SIG-M5 treated with dmso at 0.1 percent for 504 hours (cell line): ENCODE measurements at regions not wholly inside any gene's neighbourhood (a gene's known extent, or its start where the extent isn't known, plus 50 kb on each side); places are given as distances from the start of the nearest gene placed in this dataset.
"Not testable (repeated sequence)": the region's sequence is repeated elsewhere in the genome, so short reads cannot be mapped to it uniquely, and the experiment has no call there.

Source experiments
- DNase-seq: peaks from one replicate; lab custom pipeline; 2025; ENCODE audit not compliant: unreplicated experiment; lab: John Stamatoyannopoulos, UW

DNA sequence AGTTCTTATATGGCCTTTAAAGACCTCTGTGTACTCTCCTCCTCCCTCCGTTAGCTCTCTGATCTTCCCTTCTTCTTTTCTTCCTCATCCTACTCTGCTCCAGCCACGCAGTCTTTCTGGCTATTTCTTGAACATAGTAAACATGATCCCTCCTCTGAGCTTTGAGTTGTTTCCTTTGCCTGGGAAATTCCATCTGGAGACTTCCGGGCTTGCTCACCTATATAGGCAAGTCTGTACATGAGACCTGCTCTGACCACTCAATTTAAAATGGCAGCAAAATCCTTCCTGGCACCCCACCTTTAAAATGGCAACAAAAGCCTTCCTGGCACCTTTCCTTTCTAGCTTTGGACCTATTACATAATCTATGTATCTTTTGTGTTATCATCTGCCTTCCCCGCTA lies 517.6 kb downstream of the TTLL7 start:
- DNase-seq: not testable (repeated sequence)

- DNase-seq: not testable (repeated sequence)
Measured at GRCh38 chr1:83479591-83480239, 519.2 kb downstream of the TTLL7 start.

- DNase-seq: not testable (repeated sequence)
Measured at GRCh38 chr1:83478127-83478526, 520.8 kb downstream of the TTLL7 start.

- DNase-seq: not testable (repeated sequence)
Measured at GRCh38 chr1:83476518-83476917, 522.4 kb downstream of the TTLL7 start.

- DNase-seq: not testable (repeated sequence)
Measured at GRCh38 chr1:83474946-83475345, 524.0 kb downstream of the TTLL7 start.

DNA sequence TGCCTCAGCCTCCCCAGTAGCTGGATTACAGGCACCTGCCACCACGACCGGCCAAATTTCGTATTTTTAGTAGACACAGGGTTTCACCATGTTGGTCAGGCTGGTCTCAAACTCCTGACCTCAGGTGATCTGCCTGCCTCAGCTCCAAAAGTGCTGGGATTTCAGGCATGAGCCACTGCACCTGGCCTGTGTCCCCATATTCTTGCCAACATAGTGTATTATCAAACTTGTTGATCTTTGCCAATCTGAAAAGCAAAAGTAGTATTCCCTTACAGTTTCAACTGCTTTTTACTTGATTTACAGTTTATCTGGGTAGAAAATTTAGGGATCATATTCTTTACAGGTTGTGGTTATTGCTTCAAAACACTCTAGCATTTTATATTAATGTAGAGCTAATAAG lies 524.9 kb downstream of the TTLL7 start:
- not testable (repeated sequence) for DNase-seq

- not testable (repeated sequence) for DNase-seq
Measured at GRCh38 chr1:83472066-83472465, 526.9 kb downstream of the TTLL7 start.

GRCh38 chr1:83471272-83471671 lies 527.7 kb downstream of the TTLL7 start:
- DNase-seq: not testable (repeated sequence)

DNA sequence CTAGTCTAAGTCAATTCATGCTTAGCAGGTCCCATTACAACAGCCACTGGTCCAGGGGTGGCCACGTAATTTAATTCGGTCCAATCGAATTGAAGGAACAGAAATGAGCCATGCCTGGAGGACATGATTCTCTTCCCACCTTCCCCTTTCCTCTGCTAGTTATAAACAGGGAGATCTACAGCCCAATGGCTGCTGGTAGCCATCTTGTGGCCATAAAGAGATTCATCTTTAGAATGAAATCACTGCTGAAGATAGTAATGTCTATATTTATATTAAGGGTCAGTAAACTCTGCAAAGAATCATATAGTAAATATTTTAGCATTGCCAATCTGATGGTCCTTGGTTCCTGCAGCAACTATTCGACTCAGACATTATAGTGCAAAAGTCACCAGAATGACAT lies 530.6 kb downstream of the TTLL7 start:
- not testable (repeated sequence) for DNase-seq

DNA sequence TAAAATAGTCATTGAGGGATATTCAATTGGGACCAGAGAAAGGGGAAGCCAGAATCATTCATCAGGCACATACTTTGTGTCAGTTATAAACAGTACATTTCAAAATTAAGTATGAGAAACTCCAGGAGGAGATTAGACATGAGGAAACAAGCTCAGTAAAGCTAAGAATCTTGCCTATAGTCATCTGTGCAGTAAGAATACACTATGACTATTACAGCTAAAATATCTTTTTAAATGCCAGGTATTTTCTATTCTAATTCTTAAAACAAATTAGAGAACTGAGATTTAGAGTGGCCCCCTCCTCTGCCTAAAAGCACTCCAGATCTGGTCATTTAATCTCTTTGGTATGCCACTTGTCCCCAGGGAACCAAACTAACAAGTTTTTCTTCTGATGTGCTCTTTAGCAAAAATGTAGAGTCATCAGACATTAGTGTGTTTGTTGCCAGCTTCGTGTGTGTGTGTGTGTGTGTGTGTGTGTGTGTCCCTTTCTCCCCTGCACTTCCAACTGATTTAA lies 541.1 kb downstream of the TTLL7 start:
- not testable (repeated sequence) for DNase-seq

GRCh38 chr1:83457281-83457680 lies 541.7 kb downstream of the TTLL7 start:
- not testable (repeated sequence) for DNase-seq

DNA sequence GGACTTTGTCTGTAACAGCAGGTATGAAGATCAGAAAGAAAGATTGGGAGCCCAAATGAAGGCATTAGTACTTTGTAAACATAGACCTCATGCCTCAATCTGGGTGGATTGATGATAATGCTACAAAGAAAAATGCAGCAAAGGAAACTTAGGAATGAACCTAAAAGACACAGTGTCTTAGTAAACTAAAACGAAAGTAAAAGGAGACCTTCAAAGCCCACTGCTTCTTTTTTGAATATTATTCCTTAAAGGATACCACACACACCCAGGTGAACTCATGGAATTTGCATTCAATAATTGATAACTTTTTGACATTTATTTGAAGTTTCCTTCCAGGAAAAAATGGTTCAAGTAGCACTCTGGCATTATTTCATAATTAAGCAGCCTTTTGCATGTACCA lies 543.2 kb downstream of the TTLL7 start:
- DNase-seq: not testable (repeated sequence)

- not testable (repeated sequence) for DNase-seq
Measured at GRCh38 chr1:83445873-83446272, 553.1 kb downstream of the TTLL7 start.

DNA sequence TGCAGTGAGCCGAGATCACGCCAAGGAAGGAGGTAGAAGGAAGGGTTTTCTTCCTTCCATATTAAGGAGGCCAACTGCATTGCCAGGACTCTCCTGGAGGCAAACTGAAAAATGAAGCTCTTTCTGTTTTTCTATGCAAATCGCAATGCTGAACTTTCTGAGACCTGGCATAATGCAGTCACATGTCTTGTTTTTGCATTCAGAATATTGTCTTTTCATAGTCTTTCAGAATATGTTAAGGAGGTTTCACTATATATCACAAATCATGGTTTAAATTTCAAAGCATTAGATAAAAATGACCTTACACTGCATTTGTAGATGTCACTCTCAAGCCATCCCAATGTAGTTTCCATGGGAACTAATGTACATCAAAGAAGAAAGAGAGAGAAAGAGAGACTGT lies 556.5 kb downstream of the TTLL7 start:
- not testable (repeated sequence) for DNase-seq

GRCh38 chr1:83440586-83440985 lies 558.3 kb downstream of the TTLL7 start:
- not testable (repeated sequence) for DNase-seq

DNA sequence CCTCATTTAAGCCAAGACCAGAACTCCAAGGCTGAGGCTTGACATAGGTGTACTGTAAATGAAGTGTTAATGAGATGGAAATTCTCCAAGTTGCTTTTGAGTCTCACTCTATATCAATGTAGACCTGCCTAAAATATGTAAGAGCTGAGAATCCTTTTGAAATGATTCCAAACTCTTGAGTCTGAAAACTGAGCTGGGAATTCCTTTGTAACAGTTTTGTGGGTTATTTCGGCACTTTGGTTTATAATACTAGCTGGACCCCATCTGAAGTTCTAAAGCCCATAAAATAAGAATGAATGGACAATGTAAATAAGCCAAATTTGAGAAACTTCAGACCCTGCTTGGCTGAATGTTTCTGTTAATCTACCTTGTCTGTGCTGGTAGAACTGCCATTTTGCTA lies 558.9 kb downstream of the TTLL7 start:
- DNase-seq: not testable (repeated sequence)

- not testable (repeated sequence) for DNase-seq
Measured at GRCh38 chr1:83438316-83438715, 560.6 kb downstream of the TTLL7 start.

- not testable (repeated sequence) for DNase-seq
Measured at GRCh38 chr1:83435336-83435735, 563.6 kb downstream of the TTLL7 start.

GRCh38 chr1:83427566-83427965 lies 571.4 kb downstream of the TTLL7 start:
- not testable (repeated sequence) for DNase-seq

GRCh38 chr1:83423382-83423781 lies 575.5 kb downstream of the TTLL7 start:
- not testable (repeated sequence) for DNase-seq

DNA sequence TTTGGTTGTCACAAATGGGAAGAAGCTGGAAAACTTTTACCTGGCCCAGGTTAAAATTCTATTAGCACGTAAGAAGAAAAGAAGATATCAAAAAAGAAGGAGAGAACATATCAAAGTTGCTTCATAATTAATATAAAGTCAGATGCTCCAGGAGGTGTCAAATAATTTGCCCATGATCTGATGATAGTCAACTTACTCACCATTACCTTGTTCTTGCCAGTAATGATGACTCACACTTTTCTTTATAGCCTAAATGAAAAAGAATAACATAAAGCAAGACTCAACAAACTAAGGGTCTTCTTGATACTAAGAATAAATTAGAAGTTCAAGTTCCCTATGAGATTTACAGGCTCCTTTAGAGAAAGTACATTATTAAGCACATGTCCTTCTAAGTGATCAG lies 580.4 kb downstream of the TTLL7 start:
- DNase-seq: no peak

DNA sequence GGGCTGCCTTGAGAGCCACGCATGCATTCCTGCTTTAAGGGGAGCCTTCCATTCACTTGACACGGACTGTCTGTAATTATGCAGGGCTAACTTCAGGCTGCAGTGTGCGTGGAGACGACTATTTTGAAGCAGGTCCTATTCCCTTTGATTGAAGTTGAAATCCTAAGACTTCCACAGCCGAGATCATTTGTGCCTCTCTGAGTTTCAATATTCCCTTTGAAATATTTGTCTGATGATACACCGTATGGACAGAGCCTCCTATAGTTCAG lies 585.2 kb downstream of the TTLL7 start:
- DNase-seq: not testable (repeated sequence)
